HG03378 (cell line): ENCODE measurements at regions not wholly inside any gene's neighbourhood (a gene's known extent, or its start where the extent isn't known, plus 50 kb on each side); places are given as distances from the start of the nearest gene placed in this dataset.

Experiments used
- ATAC-seq: cut with Tn5 transposase; IDR thresholded peaks from one replicate; pipeline ENCODE4 v1.9.1; 2021; ENCODE audit warnings: mild to moderate bottlenecking, moderate library complexity; ENCODE audit not compliant: unreplicated experiment

- ATAC-seq = no peak
Observed at GRCh38 chr3:132267391-132267993, 49.7 kb upstream of the ACP3 start.
